Mesenchymal stem cell (in vitro differentiated cells and primary cell): ENCODE measurements at regions not wholly inside any gene's neighbourhood (a gene's known extent, or its start where the extent isn't known, plus 50 kb on each side); places are given as distances from the start of the nearest gene placed in this dataset.

Source experiments
- DNase-seq: peaks from one replicate; pipeline ENCODE4 v3.0.0-alpha.2; 2013
- H2AFZ ChIP-seq: one replicate; pipeline ENCODE4 v1.6.1; 2013; ENCODE audit warnings: low read depth, mild to moderate bottlenecking, control low read depth, inconsistent platforms, low read length, moderate library complexity
- H2AK5ac ChIP-seq: 2 replicates; pipeline ENCODE4 v1.6.1; 2013; ENCODE audit warnings: low read length, moderate library complexity, mild to moderate bottlenecking, inconsistent platforms; ENCODE audit not compliant: severe bottlenecking
- H2BK120ac ChIP-seq: one replicate; pipeline ENCODE4 v1.6.1; 2013; ENCODE audit warnings: low read depth, mild to moderate bottlenecking, inconsistent platforms, low read length, moderate library complexity
- H2BK12ac ChIP-seq, 2 experiments: one replicate each; pipeline ENCODE4 v1.6.1; 2013; ENCODE audit warnings: inconsistent platforms in 2 of 2, low read length in 2 of 2, mild to moderate bottlenecking in 2 of 2, moderate library complexity in 2 of 2, control low read depth in 1 of 2
- H2BK15ac ChIP-seq: one replicate; pipeline ENCODE4 v1.6.1; 2013; ENCODE audit warnings: mild to moderate bottlenecking, low read depth, inconsistent platforms; ENCODE audit not compliant: poor library complexity, severe bottlenecking
- H2BK5ac ChIP-seq: 2 replicates; pipeline ENCODE4 v1.6.1; 2013; ENCODE audit warnings: low read depth, mild to moderate bottlenecking, low read length, control low read depth, inconsistent platforms; ENCODE audit not compliant: poor library complexity, severe bottlenecking
- H3K14ac ChIP-seq, 2 experiments: one replicate each; pipeline ENCODE4 v1.6.1; 2013; ENCODE audit warnings: inconsistent platforms in 2 of 2, low read length in 2 of 2, control low read depth in 1 of 2, mild to moderate bottlenecking in 1 of 2, moderate library complexity in 1 of 2
- H3K18ac ChIP-seq, 2 experiments: one replicate each; pipeline ENCODE4 v1.6.1; 2013; ENCODE audit warnings: inconsistent platforms in 2 of 2, low read length in 2 of 2, control low read depth in 1 of 2, low read depth in 1 of 2, mild to moderate bottlenecking in 1 of 2
- H3K23ac ChIP-seq, 2 experiments: one replicate each; pipeline ENCODE4 v1.6.1; 2013; ENCODE audit warnings: inconsistent platforms in 2 of 2, low read length in 2 of 2, mild to moderate bottlenecking in 2 of 2, moderate library complexity in 2 of 2, control low read depth in 1 of 2
- H3K27ac ChIP-seq: 2 replicates; pipeline ENCODE4 v1.5.1; 2013; ENCODE audit warnings: mild to moderate bottlenecking, moderate library complexity, low read length, control low read depth, inconsistent platforms; ENCODE audit not compliant: poor library complexity, severe bottlenecking
- H3K27me3 ChIP-seq, 2 experiments: 2 replicates each; pipeline versions ENCODE4 v1.6.1 to v1.7.0; 2013; ENCODE audit warnings: low read length in 2 of 2, mild to moderate bottlenecking in 2 of 2, moderate library complexity in 2 of 2, control low read depth in 1 of 2, inconsistent platforms in 1 of 2; ENCODE audit not compliant: control insufficient read depth in 1 of 2, insufficient read depth in 1 of 2
- H3K36me3 ChIP-seq, 2 experiments: 2 replicates each; pipeline versions ENCODE4 v1.6.1 to v1.7.0; 2013; ENCODE audit warnings: low read length in 2 of 2, control low read depth in 1 of 2, inconsistent platforms in 1 of 2, low read depth in 1 of 2, mild to moderate bottlenecking in 1 of 2; ENCODE audit not compliant: insufficient read depth in 2 of 2, control insufficient read depth in 1 of 2
- H3K4ac ChIP-seq, 2 experiments: one replicate each; pipeline ENCODE4 v1.6.1; 2013; ENCODE audit warnings: inconsistent platforms in 2 of 2, low read length in 2 of 2, mild to moderate bottlenecking in 2 of 2, moderate library complexity in 2 of 2, control low read depth in 1 of 2, low read depth in 1 of 2
- H3K4me1 ChIP-seq: 2 replicates; pipeline ENCODE4 v1.6.1; 2013; ENCODE audit warnings: low read depth, low read length, control low read depth; ENCODE audit not compliant: control insufficient read depth, insufficient read depth
- H3K4me2 ChIP-seq: 2 replicates; pipeline ENCODE4 v1.6.1; 2013; ENCODE audit warnings: low read length, mild to moderate bottlenecking, inconsistent platforms; ENCODE audit not compliant: poor library complexity, severe bottlenecking
- H3K4me3 ChIP-seq, 2 experiments: 2 replicates each; pipeline versions ENCODE4 v1.5.1 to v1.7.0; 2013; ENCODE audit warnings: low read length in 2 of 2, mild to moderate bottlenecking in 2 of 2, control low read depth in 1 of 2, low read depth in 1 of 2; ENCODE audit not compliant: insufficient read depth in 1 of 2
- H3K79me1 ChIP-seq: replicated peaks from 2 replicates; pipeline ENCODE4 v1.6.1; 2013; ENCODE audit warnings: mild to moderate bottlenecking, control low read depth, low read length, inconsistent platforms; ENCODE audit not compliant: poor library complexity, severe bottlenecking
- H3K9ac ChIP-seq: 2 replicates; pipeline ENCODE4 v1.7.0; 2013; ENCODE audit warnings: mild to moderate bottlenecking, low read length, moderate library complexity
- H3K9me3 ChIP-seq: 2 replicates; pipeline ENCODE4 v1.7.0; 2013; ENCODE audit warnings: mild to moderate bottlenecking, low read length; ENCODE audit not compliant: control insufficient read depth
- H4K8ac ChIP-seq: one replicate; pipeline ENCODE4 v1.6.1; 2013; ENCODE audit warnings: inconsistent platforms, mild to moderate bottlenecking, low read length, moderate library complexity
- H4K91ac ChIP-seq: one replicate; pipeline ENCODE4 v1.6.1; 2013; ENCODE audit warnings: mild to moderate bottlenecking, low read length, inconsistent platforms
- WGBS: methylation state at CpG from one replicate; pipeline ENCODE4 v1.1.7; 2013; ENCODE audit warnings: mixed read lengths; 5-methylcytosine and 5-hydroxymethylcytosine counted together

DNA sequence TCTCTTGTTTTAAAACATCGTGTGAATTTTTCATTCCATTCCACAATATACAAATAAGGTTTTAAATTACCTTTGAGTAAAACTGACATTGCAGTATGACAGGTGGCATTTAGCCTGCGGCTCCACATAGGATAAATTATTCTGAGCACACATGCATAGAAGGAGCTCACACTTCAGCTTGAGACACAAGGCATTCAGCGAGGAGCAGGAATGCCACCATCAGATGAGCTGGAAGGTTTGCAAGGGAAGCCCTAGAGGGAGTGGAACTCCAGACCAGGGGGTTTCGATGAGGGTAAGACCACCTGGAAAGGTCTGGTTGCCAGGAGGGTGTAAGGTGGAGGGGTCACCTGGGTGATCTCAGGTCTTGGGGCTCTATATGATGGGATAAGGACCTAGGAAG lies 259.0 kb upstream of the ADRA1B start:
- H3K4me2 ChIP-seq, result no peak overlapping the region
- H2AK5ac ChIP-seq, result no peak overlapping the region
- 57% methylated on average over 3 of the region's 4 CpGs for WGBS
- no peak overlapping the region for H3K4ac ChIP-seq
- no peak overlapping the region for H2BK5ac ChIP-seq
- H3K79me1 ChIP-seq, result no peaks in the 10 kb centered on the region
- DNase-seq, result no peak
- no peaks in the 10 kb centered on the region for H3K36me3 ChIP-seq
- no peak overlapping the region for H2BK12ac ChIP-seq
- no peaks in the 10 kb centered on the region for H3K9me3 ChIP-seq
- no peak overlapping the region for H3K27ac ChIP-seq
- H3K9ac ChIP-seq, result no peak overlapping the region
- no peak overlapping the region for H3K18ac ChIP-seq
- no peak overlapping the region for H3K14ac ChIP-seq
- H2BK120ac ChIP-seq, result no peak overlapping the region
- H4K8ac ChIP-seq, result no peak overlapping the region
- H3K23ac ChIP-seq, result no peak overlapping the region
- H2AFZ ChIP-seq, result no peak overlapping the region
- no peak overlapping the region for H4K91ac ChIP-seq
- H3K4me3 ChIP-seq, result no peak overlapping the region
- peaks cover 0 to 18% of the 10 kb centered on the region in 2 experiments for H3K27me3 ChIP-seq
- no peak overlapping the region for H2BK15ac ChIP-seq
- no peaks in the 10 kb centered on the region for H3K4me1 ChIP-seq

DNA sequence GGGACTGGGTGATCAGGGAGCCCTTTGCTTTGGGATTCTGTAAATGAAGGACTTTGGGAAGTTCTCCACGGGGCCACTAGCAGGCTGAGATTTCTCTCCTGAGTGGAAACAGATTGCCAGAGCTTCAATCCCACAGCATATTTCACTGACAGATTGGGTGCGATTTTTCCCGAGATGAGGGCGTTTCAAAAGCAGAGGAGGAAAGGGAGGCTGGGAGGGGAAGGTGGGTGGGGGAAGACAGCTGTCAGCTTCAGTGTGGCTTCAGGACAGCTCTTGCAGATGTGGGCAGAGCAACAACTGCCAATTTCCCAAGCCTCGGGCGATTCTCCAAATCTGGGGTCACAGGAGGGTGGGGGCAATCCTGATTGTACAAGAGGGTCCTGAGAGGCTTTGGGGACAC lies 258.5 kb upstream of the ADRA1B start:
- Histone ChIP-seq H3K9ac (no peak overlapping the region), H3K27me3 (peaks cover 0 to 13% of the 10 kb centered on the region in 2 experiments), H3K9me3 (no peaks in the 10 kb centered on the region), H3K36me3 (no peaks in the 10 kb centered on the region), H2AFZ (no peak overlapping the region), H2BK15ac (no peak overlapping the region), H2BK12ac (no peak overlapping the region), H3K27ac (no peak overlapping the region), H2AK5ac (no peak overlapping the region), H3K4ac (no peak overlapping the region), H4K8ac (no peak overlapping the region), H2BK120ac (no peak overlapping the region), H2BK5ac (no peak overlapping the region), H3K18ac (no peak overlapping the region), H3K4me2 (no peak overlapping the region), H4K91ac (no peak overlapping the region), H3K14ac (no peak overlapping the region), H3K79me1 (no peaks in the 10 kb centered on the region), H3K23ac (no peak overlapping the region), H3K4me1 (no peaks in the 10 kb centered on the region), H3K4me3 (no peak overlapping the region)
- no peak for DNase-seq
- WGBS, result 84% methylated on average over 6 of the region's 6 CpGs

DNA sequence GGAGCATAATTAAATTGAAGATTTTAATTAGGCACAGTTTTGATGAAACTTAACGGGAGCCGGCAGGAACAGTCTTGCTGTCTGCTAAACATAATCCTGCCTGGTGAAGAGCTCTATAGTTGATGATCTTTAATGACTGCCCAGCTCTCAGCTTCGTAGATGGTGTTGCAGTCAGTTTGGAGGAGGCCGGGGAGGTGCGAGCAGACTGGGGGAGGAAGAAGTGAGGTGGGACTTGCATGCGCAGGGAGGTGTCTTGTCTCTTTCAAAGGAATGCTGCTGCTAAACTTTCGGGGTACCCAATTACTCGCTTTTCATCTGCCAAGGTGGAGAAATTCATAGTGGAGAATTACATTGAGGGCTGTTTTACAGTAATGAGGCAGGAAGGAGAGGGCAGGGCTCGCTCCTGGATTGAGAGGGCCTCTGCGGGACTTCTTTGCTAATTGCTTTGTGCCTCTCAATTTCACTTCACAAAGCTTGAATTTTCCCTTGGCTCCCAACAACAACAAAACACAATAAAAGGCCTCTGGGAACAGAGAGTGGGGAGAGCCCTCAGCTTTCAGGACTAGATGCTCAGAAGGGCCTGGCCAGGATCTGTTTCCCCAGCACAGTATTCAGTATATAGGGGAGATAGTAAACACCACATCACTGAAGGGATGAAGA lies 257.9 kb upstream of the ADRA1B start:
- Histone ChIP-seq H2BK12ac (no peak overlapping the region), H3K4me3 (no peak overlapping the region), H2BK15ac (no peak overlapping the region), H4K8ac (no peak overlapping the region), H3K27ac (no peak overlapping the region), H2AK5ac (no peak overlapping the region), H3K9me3 (no peaks in the 10 kb centered on the region), H3K18ac (no peak overlapping the region), H3K14ac (no peak overlapping the region), H2BK5ac (no peak overlapping the region), H3K4me1 (no peaks in the 10 kb centered on the region), H3K27me3 (peaks cover 0 to 12% of the 10 kb centered on the region in 2 experiments), H4K91ac (no peak overlapping the region), H2AFZ (no peak overlapping the region), H3K4me2 (no peak overlapping the region), H3K9ac (no peak overlapping the region), H2BK120ac (no peak overlapping the region), H3K23ac (no peak overlapping the region), H3K79me1 (no peaks in the 10 kb centered on the region), H3K36me3 (no peaks in the 10 kb centered on the region), H3K4ac (no peak overlapping the region)
- DNase-seq, result no peak
- WGBS, result 83% methylated on average over 10 of the region's 10 CpGs

DNA sequence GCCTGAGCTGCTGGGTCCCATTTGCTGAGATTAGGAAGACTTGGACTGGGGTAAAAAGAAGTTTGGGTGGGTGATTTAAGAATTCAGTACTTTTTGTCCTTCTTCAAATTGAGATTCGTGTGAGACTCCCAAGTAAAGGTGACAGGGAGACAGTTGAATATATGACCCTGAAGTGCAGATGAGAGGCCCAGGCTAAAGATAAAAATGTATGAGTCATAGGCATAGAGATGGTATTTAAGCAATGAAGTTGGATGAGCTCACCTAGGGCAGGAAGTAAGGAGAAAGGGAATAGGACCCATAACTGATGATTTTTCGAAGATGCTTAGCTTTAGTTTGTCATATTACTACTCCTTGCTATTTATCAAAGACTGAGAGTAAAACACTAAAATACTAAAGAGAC lies 255.9 kb upstream of the ADRA1B start:
- 33% methylated on average over 1 of the region's 2 CpGs for WGBS
- no peak overlapping the region for H3K4me3 ChIP-seq

More for the DNA sequence above, 255.9 kb upstream of the ADRA1B start:
- DNase-seq, result no peak
- no peak overlapping the region for H2AK5ac ChIP-seq
- no peak overlapping the region for H2BK15ac ChIP-seq
- H2AFZ ChIP-seq, result no peak overlapping the region
- no peaks in the 10 kb centered on the region for H3K79me1 ChIP-seq
- H3K23ac ChIP-seq, result no peak overlapping the region
- H3K27ac ChIP-seq, result no peak overlapping the region
- H3K4me1 ChIP-seq, result no peaks in the 10 kb centered on the region
- H3K36me3 ChIP-seq, result no peaks in the 10 kb centered on the region
- H3K4me2 ChIP-seq, result no peak overlapping the region
- H3K18ac ChIP-seq, result no peak overlapping the region
- H4K8ac ChIP-seq, result no peak overlapping the region
- no peak overlapping the region for H4K91ac ChIP-seq
- no peak overlapping the region for H3K4ac ChIP-seq
- no peaks in the 10 kb centered on the region for H3K9me3 ChIP-seq
- no peak overlapping the region for H2BK12ac ChIP-seq
- H2BK120ac ChIP-seq, result no peak overlapping the region
- no peak overlapping the region for H2BK5ac ChIP-seq
- H3K27me3 ChIP-seq, result peaks cover 0 to 8% of the 10 kb centered on the region in 2 experiments
- H3K14ac ChIP-seq, result no peak overlapping the region
- no peak overlapping the region for H3K9ac ChIP-seq
